ENCODE measurements at regions not wholly inside any gene's neighbourhood (a gene's known extent, or its start where the extent isn't known, plus 50 kb on each side); places are given as distances from the start of the nearest gene placed in this dataset.
"Not testable (repeated sequence)": the region's sequence is repeated elsewhere in the genome, so short reads cannot be mapped to it uniquely, and the experiment has no call there.

- no peak overlapping the region for H3K4me3 ChIP-seq (ENCODE audit: low read depth, low read length)
- DNase-seq (ENCODE audit: low read depth) = no peak
- no peak for TF ChIP-seq CTCF (IDR thresholded peaks at IDR 0.05; ENCODE audit: insufficient read depth, low read depth, low read length)
Measured at GRCh38 chr2:78757191-78757590, 268.3 kb upstream of the REG3G start.

GRCh38 chr2:78757640-78758039 lies 267.9 kb upstream of the REG3G start:
- DNase-seq (ENCODE audit: low read depth) = no peak
- TF ChIP-seq CTCF (IDR thresholded peaks at IDR 0.05; ENCODE audit: insufficient read depth, low read depth, low read length) = no peak
- H3K4me3 ChIP-seq (ENCODE audit: low read depth, low read length) = no peak overlapping the region

- H3K4me3 ChIP-seq (ENCODE audit: low read depth, low read length); DNase-seq (ENCODE audit: low read depth): not testable (repeated sequence)
Measured at GRCh38 chr2:78758765-78759164, 266.7 kb upstream of the REG3G start.

GRCh38 chr2:78766459-78766858 lies 259.0 kb upstream of the REG3G start:
- no peak for TF ChIP-seq CTCF (IDR thresholded peaks at IDR 0.05; ENCODE audit: insufficient read depth, low read depth, low read length)
- no peak for DNase-seq (ENCODE audit: low read depth)
- H3K4me3 ChIP-seq (ENCODE audit: low read depth, low read length) = no peak overlapping the region

- no peak overlapping the region for H3K4me3 ChIP-seq (ENCODE audit: low read depth, low read length)
- no peak for DNase-seq (ENCODE audit: low read depth)
- TF ChIP-seq CTCF (IDR thresholded peaks at IDR 0.05; ENCODE audit: insufficient read depth, low read depth, low read length) = no peak
Measured at GRCh38 chr2:78768016-78768415, 257.5 kb upstream of the REG3G start.

- TF ChIP-seq CTCF (IDR thresholded peaks at IDR 0.05; ENCODE audit: insufficient read depth, low read depth, low read length) = no peak
- H3K4me3 ChIP-seq (ENCODE audit: low read depth, low read length) = no peak overlapping the region
- DNase-seq (ENCODE audit: low read depth) = no peak
Measured at GRCh38 chr2:78775291-78775690, 250.2 kb upstream of the REG3G start.

- no peak overlapping the region for H3K4me3 ChIP-seq (ENCODE audit: low read depth, low read length)
- no peak for DNase-seq (ENCODE audit: low read depth)
- TF ChIP-seq CTCF (IDR thresholded peaks at IDR 0.05; ENCODE audit: insufficient read depth, low read depth, low read length) = no peak
Measured at GRCh38 chr2:78778756-78779510, 246.6 kb upstream of the REG3G start.

All from fibroblast of villous mesenchyme (primary cell).